ENCODE measurements at regions not wholly inside any gene's neighbourhood (a gene's known extent, or its start where the extent isn't known, plus 50 kb on each side); places are given as distances from the start of the nearest gene placed in this dataset.

DNA sequence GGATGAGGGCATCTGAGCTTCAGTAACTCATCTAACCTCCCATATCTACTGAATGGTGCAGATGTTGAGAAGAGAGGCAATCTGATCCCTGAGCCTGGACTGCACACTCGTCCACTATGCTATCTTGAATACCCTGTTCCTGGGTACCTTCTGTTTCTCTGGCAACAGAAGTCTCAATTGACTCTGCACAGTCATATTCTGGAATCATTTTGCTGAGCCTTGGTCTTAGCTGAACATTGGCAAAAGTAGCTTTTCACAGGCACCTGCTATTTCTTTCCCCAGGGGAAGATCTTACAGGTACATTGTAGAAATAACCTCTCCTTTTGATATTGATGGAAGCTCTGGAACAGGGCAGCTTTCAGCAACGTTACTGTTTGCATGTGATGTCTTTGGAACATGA is 161.5 kb upstream of the GPR101 start:
- H3K9me3 ChIP-seq (replicated peaks; ENCODE audit: control insufficient read depth, insufficient read depth, low read length) = no peaks in the 10 kb centered on the region
- intact Hi-C loops (cut with micrococcal nuclease; ENCODE audit: unreplicated experiment) = no loop called here
- ChIA-PET POLR2A (no interaction called here), RAD21 (ENCODE audit: unreplicated experiment) (no interaction called here), SMC1A (ENCODE audit: uncharacterized antibody, unreplicated experiment) (interaction anchor here (0.6 to 1.8 kb wide), 3 partner anchors 16 to 498 kb away, joined by 3 to 5 read pairs (median 5); no protein-coding TSS in a partner anchor), CTCF (interaction anchor here (1.7 to 2.4 kb wide), 2 partner anchors 29 to 1167 kb away, joined by 4 to 18 read pairs; no protein-coding TSS in a partner anchor)
- no peak overlapping the region for H3K27ac ChIP-seq (ENCODE audit: control insufficient read depth, insufficient read depth)
- TF ChIP-seq, protein P1, sequence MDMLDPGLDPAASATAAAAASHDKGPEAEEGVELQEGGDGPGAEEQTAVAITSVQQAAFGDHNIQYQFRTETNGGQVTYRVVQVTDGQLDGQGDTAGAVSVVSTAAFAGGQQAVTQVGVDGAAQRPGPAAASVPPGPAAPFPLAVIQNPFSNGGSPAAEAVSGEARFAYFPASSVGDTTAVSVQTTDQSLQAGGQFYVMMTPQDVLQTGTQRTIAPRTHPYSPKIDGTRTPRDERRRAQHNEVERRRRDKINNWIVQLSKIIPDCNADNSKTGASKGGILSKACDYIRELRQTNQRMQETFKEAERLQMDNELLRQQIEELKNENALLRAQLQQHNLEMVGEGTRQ (IDR thresholded peaks at IDR 0.05; ENCODE audit: borderline replicate concordance, low read depth, low read length) = no peak
- TF ChIP-seq FOXK2 (IDR thresholded peaks at IDR 0.05) (no peak), RELA (IDR thresholded peaks at IDR 0.05; ENCODE audit: borderline replicate concordance, partially characterized antibody) (no peak), RFX5 (IDR thresholded peaks at IDR 0.05; ENCODE audit: low read depth, low read length) (no peak), TCF12 (IDR thresholded peaks at IDR 0.05; ENCODE audit: low read depth, low read length) (no peak), SMARCA5 (IDR thresholded peaks at IDR 0.05) (no peak), BMI1 (IDR thresholded peaks at IDR 0.05; ENCODE audit: borderline replicate concordance) (no peak), HDGF (IDR thresholded peaks at IDR 0.05) (no peak), RUNX3 (IDR thresholded peaks at IDR 0.05; ENCODE audit: low read length) (no peak), EP300 (IDR thresholded peaks at IDR 0.05; ENCODE audit: borderline replicate concordance in 1 of 2, control insufficient read depth in 1 of 2, low read depth in 2 of 2, low read length in 2 of 2) (no peak), NR2C2 (IDR thresholded peaks at IDR 0.05; ENCODE audit: borderline replicate concordance, control insufficient read depth, insufficient read length, low read depth) (no peak), BHLHE40 (IDR thresholded peaks at IDR 0.05; ENCODE audit: borderline replicate concordance in 1 of 2, low read depth in 2 of 2, low read length in 1 of 2) (no peak)
- no peaks in the 10 kb centered on the region for H3K4me1 ChIP-seq (ENCODE audit: control insufficient read depth, insufficient read depth, low read length)
- H2AFZ ChIP-seq (ENCODE audit: control insufficient read depth, low read depth, low read length) = no peak overlapping the region
- no TSS peak for BruUV-seq (replicated peaks)
- H3K4me2 ChIP-seq (ENCODE audit: control insufficient read depth, insufficient read depth) = no peak overlapping the region
- no peaks in the 10 kb centered on the region for H3K27me3 ChIP-seq (replicated peaks in 1 of 2; ENCODE audit: control insufficient read depth in 2 of 2, insufficient read depth in 2 of 2, low read length in 1 of 2)
- no peak overlapping the region for H3K4me3 ChIP-seq
- H3K79me2 ChIP-seq (ENCODE audit: control insufficient read depth, insufficient read depth, low read length) = no peaks in the 10 kb centered on the region
- H4K20me1 ChIP-seq (ENCODE audit: control insufficient read depth, insufficient read depth) = no peaks in the 10 kb centered on the region
- WGBS (ENCODE audit: insufficient coverage, insufficient replicate concordance, low lambda C conversion rate, missing lambda C conversion rate) = 4% methylated on average over 2 of the region's 2 CpGs
- FAIRE-seq (no peak), DNase-seq (ENCODE audit: low read depth, low spot score) (no peak), ATAC-seq (no peak)
- no peak overlapping the region for H3K9ac ChIP-seq (ENCODE audit: control insufficient read depth, insufficient read depth, low read length)
- no peaks in the 10 kb centered on the region for H3K36me3 ChIP-seq (ENCODE audit: control insufficient read depth in 2 of 2, insufficient read depth in 2 of 2, low read length in 1 of 2)
- in situ Hi-C loops (cut with MboI) = loop anchor here (10.0 kb wide), 1 partner anchor 240 kb away; no protein-coding TSS in a partner anchor
